ENCODE measurements at regions not wholly inside any gene's neighbourhood (a gene's known extent, or its start where the extent isn't known, plus 50 kb on each side); places are given as distances from the start of the nearest gene placed in this dataset.

GRCh38 chr2:52970642-52971041 lies 797.0 kb upstream of the CHAC2 start:
- TF ChIP-seq CTCF (IDR thresholded peaks at IDR 0.05): no peak
- TF ChIP-seq CHD2 (IDR thresholded peaks at IDR 0.05; ENCODE audit: low read length, partially characterized antibody): no peak
- TF ChIP-seq REST (IDR thresholded peaks at IDR 0.05): no peak
- TF ChIP-seq SMC3 (IDR thresholded peaks at IDR 0.05): no peak

All from A549 (cell line).